Activated naive CD8-positive, alpha-beta T cell treated with anti-CD3 and anti-CD28 coated beads, Interleukin-2, amount 50 U/mL, for 24 hours (primary cell): ENCODE measurements at regions not wholly inside any gene's neighbourhood (a gene's known extent, or its start where the extent isn't known, plus 50 kb on each side); places are given as distances from the start of the nearest gene placed in this dataset.

ENCODE experiments used
- ATAC-seq: fragments of 150-1000 bp; cut with Tn5 transposase; one replicate; pipeline ENCODE4 v1.10.0; 2021
- DNase-seq: peaks from one replicate; pipeline ENCODE4 v3.0.0; 2021
- H3K27ac Mint-ChIP-seq: one replicate; pipeline ENCODE4 v1.8.0; 2021; ENCODE audit warnings: mild to moderate bottlenecking, mixed read lengths
- H3K27me3 Mint-ChIP-seq: one replicate; pipeline ENCODE4 v1.8.0; 2021; ENCODE audit warnings: mixed read lengths
- H3K36me3 Mint-ChIP-seq: one replicate; pipeline ENCODE4 v1.8.0; 2021; ENCODE audit warnings: low read depth, mixed read lengths
- H3K4me1 Mint-ChIP-seq: one replicate; pipeline ENCODE4 v1.8.0; 2021; ENCODE audit warnings: mixed read lengths
- H3K4me3 Mint-ChIP-seq: one replicate; pipeline ENCODE4 v1.8.0; 2021; ENCODE audit warnings: mild to moderate bottlenecking, moderate library complexity, mixed read lengths
- H3K9me3 Mint-ChIP-seq: one replicate; pipeline ENCODE4 v1.8.0; 2021; ENCODE audit warnings: mixed read lengths

GRCh38 chr16:35463358-35463757 lies 2003.9 kb downstream of the TP53TG3F start:
- peaks cover 32% of the 10 kb centered on the region for H3K9me3 Mint-ChIP-seq
- no peaks in the 10 kb centered on the region for H3K27me3 Mint-ChIP-seq
- no peak for ATAC-seq
- H3K4me3 Mint-ChIP-seq = no peak overlapping the region
- no peak for DNase-seq
- no peaks in the 10 kb centered on the region for H3K4me1 Mint-ChIP-seq
- no peak overlapping the region for H3K27ac Mint-ChIP-seq
- H3K36me3 Mint-ChIP-seq = no peaks in the 10 kb centered on the region

GRCh38 chr16:35480361-35480760 lies 2020.9 kb downstream of the TP53TG3F start:
- H3K27ac Mint-ChIP-seq = no peak overlapping the region
- peaks cover 10% of the 10 kb centered on the region for H3K9me3 Mint-ChIP-seq
- no peaks in the 10 kb centered on the region for H3K4me1 Mint-ChIP-seq
- H3K36me3 Mint-ChIP-seq = no peaks in the 10 kb centered on the region
- ATAC-seq = no peak
- no peak overlapping the region for H3K4me3 Mint-ChIP-seq
- H3K27me3 Mint-ChIP-seq = no peaks in the 10 kb centered on the region
- DNase-seq = no peak

DNA sequence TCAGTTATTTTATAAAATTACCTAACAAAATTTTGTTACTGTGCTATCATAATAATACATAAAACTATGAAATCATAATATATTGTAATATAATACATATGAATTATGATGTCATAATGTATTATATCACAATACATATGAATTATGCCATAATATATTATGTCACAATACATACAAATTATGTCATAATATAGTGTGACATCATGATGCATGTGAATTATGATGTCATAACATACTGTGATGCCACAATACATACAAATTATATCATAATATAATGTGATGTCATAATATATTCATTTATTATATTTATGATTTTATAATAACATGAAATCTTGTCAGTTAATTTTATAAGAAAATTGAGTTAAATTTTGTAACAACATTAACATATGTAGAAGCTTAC lies 2021.6 kb downstream of the TP53TG3F start:
- no peak overlapping the region for H3K27ac Mint-ChIP-seq
- no peaks in the 10 kb centered on the region for H3K27me3 Mint-ChIP-seq
- no peak overlapping the region for H3K4me3 Mint-ChIP-seq
- DNase-seq (no peak), ATAC-seq (no peak)
- no peaks in the 10 kb centered on the region for H3K4me1 Mint-ChIP-seq
- peaks cover 10% of the 10 kb centered on the region for H3K9me3 Mint-ChIP-seq
- H3K36me3 Mint-ChIP-seq = no peaks in the 10 kb centered on the region

- H3K9me3 Mint-ChIP-seq = peaks cover 26% of the 10 kb centered on the region
- H3K27me3 Mint-ChIP-seq = no peaks in the 10 kb centered on the region
- H3K27ac Mint-ChIP-seq = no peak overlapping the region
- DNase-seq (no peak), ATAC-seq (no peak)
- no peaks in the 10 kb centered on the region for H3K36me3 Mint-ChIP-seq
- H3K4me3 Mint-ChIP-seq = no peak overlapping the region
- no peaks in the 10 kb centered on the region for H3K4me1 Mint-ChIP-seq
These were observed 2026.5 kb downstream of the TP53TG3F start for GRCh38 chr16:35485915-35486314.

- Mint-ChIP-seq H3K36me3 (no peaks in the 10 kb centered on the region), H3K27me3 (no peaks in the 10 kb centered on the region), H3K9me3 (peaks cover 29% of the 10 kb centered on the region), H3K27ac (no peak overlapping the region), H3K4me1 (no peaks in the 10 kb centered on the region), H3K4me3 (no peak overlapping the region)
- DNase-seq = no peak
- ATAC-seq = no peak
These were observed 2032.8 kb downstream of the TP53TG3F start for GRCh38 chr16:35492225-35492624.

GRCh38 chr16:35497399-35497798 lies 2038.0 kb downstream of the TP53TG3F start:
- Mint-ChIP-seq H3K27ac (no peak overlapping the region), H3K36me3 (no peaks in the 10 kb centered on the region), H3K4me1 (no peaks in the 10 kb centered on the region), H3K27me3 (no peaks in the 10 kb centered on the region), H3K9me3 (peaks cover 25% of the 10 kb centered on the region), H3K4me3 (no peak overlapping the region)
- DNase-seq (no peak), ATAC-seq (no peak)

GRCh38 chr16:35506018-35506897 lies 2046.8 kb downstream of the TP53TG3F start:
- no peak for DNase-seq
- Mint-ChIP-seq H3K4me1 (no peaks in the 10 kb centered on the region), H3K9me3 (peaks cover 28% of the 10 kb centered on the region)

DNA sequence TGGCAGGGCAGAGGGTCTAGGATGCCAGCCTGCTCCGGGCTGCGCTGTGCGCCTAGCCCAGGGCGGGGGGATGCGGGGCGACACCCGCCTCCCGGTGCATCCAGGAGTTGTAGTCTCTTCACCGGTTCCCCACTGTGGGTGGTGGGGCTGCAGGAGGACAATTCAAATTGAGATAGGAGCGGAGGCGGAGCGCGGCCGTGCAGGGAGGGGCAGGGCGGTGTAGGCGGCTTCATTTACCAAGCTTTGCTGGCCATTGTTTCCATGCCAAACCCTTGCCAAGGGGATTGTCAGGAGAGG lies 2047.4 kb downstream of the TP53TG3F start:
- Mint-ChIP-seq H3K27ac (no peak overlapping the region), H3K9me3 (peaks cover 30% of the 10 kb centered on the region), H3K27me3 (no peaks in the 10 kb centered on the region), H3K4me3 (no peak overlapping the region), H3K36me3 (no peaks in the 10 kb centered on the region), H3K4me1 (no peaks in the 10 kb centered on the region)
- DNase-seq = no peak
- no peak for ATAC-seq

More at GRCh38 chr16:35506018-35506897, 2046.8 kb downstream of the TP53TG3F start:
- Mint-ChIP-seq H3K4me3 (no peak overlapping the region), H3K27me3 (no peaks in the 10 kb centered on the region), H3K36me3 (no peaks in the 10 kb centered on the region), H3K27ac (no peak overlapping the region)
- ATAC-seq = no peak

GRCh38 chr16:35510701-35511100 lies 2051.3 kb downstream of the TP53TG3F start:
- no peaks in the 10 kb centered on the region for H3K36me3 Mint-ChIP-seq
- H3K4me3 Mint-ChIP-seq = no peak overlapping the region

GRCh38 chr16:35516551-35516950 lies 2057.1 kb downstream of the TP53TG3F start:
- Mint-ChIP-seq H3K4me3 (no peak overlapping the region), H3K27me3 (no peaks in the 10 kb centered on the region), H3K9me3 (peaks cover 28% of the 10 kb centered on the region), H3K27ac (no peak overlapping the region), H3K4me1 (no peaks in the 10 kb centered on the region), H3K36me3 (no peaks in the 10 kb centered on the region)
- ATAC-seq (no peak), DNase-seq (no peak)

More at GRCh38 chr16:35510701-35511100, 2051.3 kb downstream of the TP53TG3F start:
- ATAC-seq (no peak), DNase-seq (no peak)
- H3K27ac Mint-ChIP-seq = no peak overlapping the region
- no peaks in the 10 kb centered on the region for H3K27me3 Mint-ChIP-seq
- H3K4me1 Mint-ChIP-seq = no peaks in the 10 kb centered on the region
- H3K9me3 Mint-ChIP-seq = peaks cover 25% of the 10 kb centered on the region

GRCh38 chr16:35516971-35517370 lies 2057.6 kb downstream of the TP53TG3F start:
- no peaks in the 10 kb centered on the region for H3K4me1 Mint-ChIP-seq
- H3K9me3 Mint-ChIP-seq = peaks cover 30% of the 10 kb centered on the region
- H3K27ac Mint-ChIP-seq = no peak overlapping the region
- no peak for ATAC-seq
- H3K4me3 Mint-ChIP-seq = no peak overlapping the region
- H3K36me3 Mint-ChIP-seq = no peaks in the 10 kb centered on the region
- no peak for DNase-seq
- no peaks in the 10 kb centered on the region for H3K27me3 Mint-ChIP-seq

GRCh38 chr16:35523991-35524390 lies 2064.6 kb downstream of the TP53TG3F start:
- Mint-ChIP-seq H3K36me3 (no peaks in the 10 kb centered on the region), H3K27ac (no peak overlapping the region), H3K4me3 (no peak overlapping the region), H3K4me1 (no peaks in the 10 kb centered on the region), H3K9me3 (peaks cover 34% of the 10 kb centered on the region), H3K27me3 (no peaks in the 10 kb centered on the region)
- ATAC-seq (no peak), DNase-seq (no peak)

DNA sequence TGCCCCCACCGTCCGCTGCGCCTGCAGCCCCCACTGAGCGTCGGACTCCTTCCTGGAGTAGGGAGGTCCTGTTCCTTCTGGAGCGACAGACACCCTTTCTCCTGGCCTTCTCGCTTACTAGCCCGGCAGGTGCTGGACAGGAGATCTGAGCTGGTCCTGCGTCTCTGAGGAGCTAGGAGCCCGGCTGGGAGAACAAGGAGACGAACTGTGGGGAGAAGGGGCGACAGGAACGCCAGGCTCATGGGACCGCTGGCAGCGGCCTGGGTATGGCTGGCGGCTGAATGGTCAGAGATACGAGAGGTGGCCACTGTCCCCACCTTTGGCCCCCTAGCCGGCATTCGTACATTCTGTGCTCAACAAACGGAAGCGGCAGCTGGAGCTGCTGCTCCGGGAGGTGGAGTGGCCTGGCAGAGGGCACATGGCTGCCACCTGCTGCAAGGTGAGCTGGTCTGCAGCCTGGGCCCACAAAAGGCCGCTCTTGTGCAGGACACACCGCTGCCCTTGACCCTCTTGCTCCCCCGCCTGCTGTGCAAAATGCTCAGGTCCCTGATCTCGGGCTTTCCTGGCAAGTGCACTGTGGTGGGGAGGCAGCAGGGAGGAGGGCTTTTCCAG lies 2066.7 kb downstream of the TP53TG3F start:
- H3K9me3 Mint-ChIP-seq = peaks cover 25% of the 10 kb centered on the region
- ATAC-seq (no peak), DNase-seq (no peak)
- H3K27ac Mint-ChIP-seq = no peak overlapping the region
- no peaks in the 10 kb centered on the region for H3K36me3 Mint-ChIP-seq
- H3K4me1 Mint-ChIP-seq = no peaks in the 10 kb centered on the region
- H3K4me3 Mint-ChIP-seq = no peak overlapping the region
- no peaks in the 10 kb centered on the region for H3K27me3 Mint-ChIP-seq

DNA sequence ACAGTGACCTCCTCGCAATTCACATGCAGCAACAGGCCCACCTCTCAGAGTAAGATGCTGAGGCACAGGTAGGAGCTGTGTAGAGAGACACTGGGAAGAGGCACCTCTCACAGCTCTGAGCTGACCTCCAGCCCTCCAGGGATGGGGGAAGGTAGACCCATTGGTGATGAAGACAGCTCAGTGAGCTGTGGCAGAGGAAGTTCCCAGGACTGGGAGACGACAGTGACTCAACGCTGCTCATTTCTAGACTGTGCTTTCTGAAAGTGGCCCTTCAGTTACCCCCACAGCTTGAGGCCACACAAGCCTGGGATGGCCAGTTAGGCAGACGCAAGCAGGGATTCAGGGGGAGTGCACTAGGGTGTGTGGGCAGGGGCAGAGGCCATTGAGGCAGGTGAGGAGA lies 2073.2 kb downstream of the TP53TG3F start:
- Mint-ChIP-seq H3K36me3 (no peaks in the 10 kb centered on the region), H3K9me3 (peaks cover 16% of the 10 kb centered on the region), H3K4me3 (no peak overlapping the region), H3K27me3 (no peaks in the 10 kb centered on the region), H3K4me1 (no peaks in the 10 kb centered on the region), H3K27ac (no peak overlapping the region)
- DNase-seq (no peak), ATAC-seq (no peak)

DNA sequence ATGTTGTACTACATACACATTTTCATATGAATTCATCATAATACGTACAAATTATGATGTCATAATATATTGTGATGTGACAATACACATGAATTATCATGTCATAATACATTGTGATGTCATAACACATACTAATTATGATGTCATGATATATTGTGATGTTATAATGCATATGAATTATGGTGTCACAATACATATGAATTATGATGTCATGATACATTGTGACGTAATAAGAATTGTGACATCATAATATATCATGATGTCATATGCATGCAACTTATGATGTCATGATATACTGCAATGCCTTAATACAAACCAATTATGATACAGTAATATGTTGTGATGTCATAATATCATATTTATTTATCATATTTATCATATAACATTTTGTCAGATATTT lies 2074.3 kb downstream of the TP53TG3F start:
- Mint-ChIP-seq H3K27me3 (no peaks in the 10 kb centered on the region), H3K36me3 (no peaks in the 10 kb centered on the region), H3K9me3 (peaks cover 15% of the 10 kb centered on the region), H3K4me1 (no peaks in the 10 kb centered on the region), H3K4me3 (no peak overlapping the region), H3K27ac (no peak overlapping the region)
- DNase-seq = no peak
- no peak for ATAC-seq
